Kidney epithelial cell (primary cell): ENCODE measurements at regions not wholly inside any gene's neighbourhood (a gene's known extent, or its start where the extent isn't known, plus 50 kb on each side); places are given as distances from the start of the nearest gene placed in this dataset.

ENCODE experiments used
- DNase-seq: peaks from one replicate; pipeline ENCODE4 v3.0.0-alpha.2; 2010; ENCODE audit warnings: low read depth
- H3K27me3 ChIP-seq: 2 replicates; pipeline ENCODE4 v1.6.0; 2011; ENCODE audit warnings: low read length; ENCODE audit not compliant: control insufficient read depth, insufficient read depth
- H3K36me3 ChIP-seq: 2 replicates; pipeline ENCODE4 v1.5.1; 2011; ENCODE audit warnings: low read length; ENCODE audit not compliant: control insufficient read depth, insufficient read depth
- H3K4me3 ChIP-seq: 2 replicates; pipeline ENCODE4 v1.5.1; 2011; ENCODE audit warnings: low read depth, mild to moderate bottlenecking, control low read depth, low read length
- CTCF ChIP-seq: IDR thresholded peaks from 2 replicates; pipeline ENCODE4 v1.5.1; 2011; ENCODE audit warnings: mild to moderate bottlenecking, moderate library complexity, low read length, control low read depth, inconsistent platforms; ENCODE audit not compliant: insufficient read depth, poor library complexity, severe bottlenecking

DNA sequence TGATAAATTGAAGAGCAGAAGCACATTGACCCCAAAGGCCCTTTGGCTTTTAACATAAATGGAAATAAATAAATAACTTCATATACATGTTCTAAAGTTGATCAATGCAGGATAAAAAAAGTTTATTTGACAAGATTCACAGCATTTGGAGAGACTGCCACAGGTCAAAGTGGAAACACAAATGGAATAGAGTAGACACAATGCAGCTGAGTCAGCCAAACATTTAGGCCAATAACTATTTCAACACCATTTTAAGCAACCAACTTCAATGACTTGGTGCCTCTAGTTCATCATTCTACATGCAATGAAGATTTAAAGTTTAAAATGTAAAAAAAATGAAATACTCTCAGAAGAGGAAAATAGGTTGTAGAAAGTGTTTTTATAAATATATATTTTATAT is 365.2 kb downstream of the FAT4 start:
- Histone ChIP-seq H3K4me3 (no peak overlapping the region), H3K36me3 (no peaks in the 10 kb centered on the region), H3K27me3 (no peaks in the 10 kb centered on the region)
- no peak for TF ChIP-seq CTCF
- DNase-seq = no peak

DNA sequence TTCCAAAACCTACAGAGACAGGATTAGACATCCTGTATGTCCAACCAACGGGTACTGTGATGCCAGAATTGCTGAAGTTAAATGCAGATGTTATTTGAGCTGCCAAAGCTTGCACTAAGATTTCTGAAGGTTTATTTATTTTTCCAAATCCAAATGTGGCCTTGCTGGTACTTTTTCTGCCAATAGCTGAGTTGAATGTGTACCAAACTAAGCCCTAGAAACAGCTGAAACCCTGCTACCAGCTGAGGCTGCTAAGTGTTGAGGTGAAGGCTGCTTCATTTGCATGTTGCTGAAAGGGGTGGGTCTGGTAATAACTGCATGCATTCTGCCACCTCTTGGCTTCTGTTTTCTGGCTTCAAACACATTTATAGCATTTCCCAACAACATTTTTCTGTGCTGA is 366.5 kb downstream of the FAT4 start:
- no peak for DNase-seq
- Histone ChIP-seq H3K4me3 (no peak overlapping the region), H3K27me3 (no peaks in the 10 kb centered on the region), H3K36me3 (no peaks in the 10 kb centered on the region)
- no peak for TF ChIP-seq CTCF

- H3K36me3 ChIP-seq = no peaks in the 10 kb centered on the region
- no peak for TF ChIP-seq CTCF
- DNase-seq = no peak
- no peaks in the 10 kb centered on the region for H3K27me3 ChIP-seq
- H3K4me3 ChIP-seq = no peak overlapping the region
Measured at GRCh38 chr4:125682730-125683129, 368.0 kb downstream of the FAT4 start.

DNA sequence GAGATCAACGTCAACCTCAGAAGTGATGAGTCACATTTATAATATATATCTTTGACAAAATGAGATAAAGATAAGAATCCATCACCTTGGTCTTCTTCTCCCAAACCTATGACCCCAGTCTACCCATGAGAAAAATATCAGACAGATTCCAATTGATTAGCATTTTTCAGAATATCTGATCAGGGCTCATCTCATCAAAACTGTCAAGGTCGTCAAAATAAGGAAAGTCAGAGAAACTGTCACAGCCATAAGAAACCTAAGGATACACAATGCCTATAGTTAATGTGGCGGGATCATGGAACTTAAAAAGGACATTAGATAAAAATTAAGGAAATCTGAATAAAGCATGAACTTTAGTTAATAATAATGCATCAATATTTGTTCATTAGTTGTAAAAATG is 374.1 kb downstream of the FAT4 start:
- DNase-seq = no peak

DNA sequence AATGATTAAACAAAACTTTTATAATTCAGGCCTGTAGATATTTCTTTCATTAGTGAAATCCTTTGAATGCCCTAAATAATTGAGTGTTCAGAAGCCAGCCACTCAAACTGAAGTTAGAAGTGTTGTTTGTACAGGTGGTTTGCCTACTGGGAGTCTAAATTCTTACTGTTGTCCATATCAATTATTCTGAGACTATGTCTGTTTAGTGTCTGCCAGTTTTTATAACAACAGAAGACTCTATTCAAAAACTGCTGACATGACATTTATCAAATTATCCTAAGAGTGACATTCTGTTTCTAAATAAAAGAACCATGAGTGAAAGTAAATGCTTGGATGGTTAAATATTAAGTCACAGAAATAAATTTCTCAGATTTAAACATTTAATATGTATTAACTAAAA is 375.1 kb downstream of the FAT4 start:
- no peaks in the 10 kb centered on the region for H3K36me3 ChIP-seq
- no peaks in the 10 kb centered on the region for H3K27me3 ChIP-seq
- no peak for TF ChIP-seq CTCF

More for the DNA sequence above, 374.1 kb downstream of the FAT4 start:
- H3K4me3 ChIP-seq = no peak overlapping the region
- no peaks in the 10 kb centered on the region for H3K27me3 ChIP-seq
- TF ChIP-seq CTCF = no peak
- H3K36me3 ChIP-seq = no peaks in the 10 kb centered on the region

GRCh38 chr4:125693228-125693627 is 378.5 kb downstream of the FAT4 start:
- no peak for TF ChIP-seq CTCF
- no peak overlapping the region for H3K4me3 ChIP-seq
- no peaks in the 10 kb centered on the region for H3K36me3 ChIP-seq
- DNase-seq = no peak
- H3K27me3 ChIP-seq = no peaks in the 10 kb centered on the region

More for the DNA sequence above, 375.1 kb downstream of the FAT4 start:
- no peak overlapping the region for H3K4me3 ChIP-seq
- DNase-seq = no peak
